Fibroblast of skin of abdomen (primary cell): ENCODE measurements at regions not wholly inside any gene's neighbourhood (a gene's known extent, or its start where the extent isn't known, plus 50 kb on each side); places are given as distances from the start of the nearest gene placed in this dataset.
A peak's percentile ranks its signal among the peaks of the same experiment; 100 is the strongest.
"Not testable (repeated sequence)": the region's sequence is repeated elsewhere in the genome, so short reads cannot be mapped to it uniquely, and the experiment has no call there.

Experiments
- DNase-seq: peaks from one replicate; pipeline ENCODE4 v3.0.0-alpha.2; 2013

- no peak for DNase-seq
Observed at GRCh38 chr1:227415115-227415790, 97.0 kb upstream of the CDC42BPA start.

DNA sequence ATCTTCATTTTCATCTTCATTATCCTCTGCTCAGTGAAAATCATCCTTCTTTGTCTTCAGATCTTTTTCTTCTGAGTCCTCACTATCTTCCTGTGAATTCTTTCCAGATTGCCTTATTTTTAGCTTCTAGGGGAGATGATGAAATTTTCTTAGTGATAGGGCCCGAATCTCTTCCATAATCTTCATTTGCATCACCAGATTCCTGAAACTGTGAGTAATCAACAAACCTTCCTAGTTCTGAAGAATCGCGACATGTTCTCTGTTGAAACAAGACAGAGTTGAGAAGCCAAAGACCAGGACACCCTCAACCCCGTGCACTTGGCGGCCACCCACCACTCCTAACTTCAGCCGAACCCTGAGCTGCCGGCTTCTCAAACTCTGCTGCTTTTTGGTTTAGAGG is 92.8 kb upstream of the CDC42BPA start:
- DNase-seq = no peak

GRCh38 chr1:227406332-227406731 is 88.0 kb upstream of the CDC42BPA start:
- not testable (repeated sequence) for DNase-seq

GRCh38 chr1:227403535-227403934 is 85.2 kb upstream of the CDC42BPA start:
- DNase-seq = no peak

DNA sequence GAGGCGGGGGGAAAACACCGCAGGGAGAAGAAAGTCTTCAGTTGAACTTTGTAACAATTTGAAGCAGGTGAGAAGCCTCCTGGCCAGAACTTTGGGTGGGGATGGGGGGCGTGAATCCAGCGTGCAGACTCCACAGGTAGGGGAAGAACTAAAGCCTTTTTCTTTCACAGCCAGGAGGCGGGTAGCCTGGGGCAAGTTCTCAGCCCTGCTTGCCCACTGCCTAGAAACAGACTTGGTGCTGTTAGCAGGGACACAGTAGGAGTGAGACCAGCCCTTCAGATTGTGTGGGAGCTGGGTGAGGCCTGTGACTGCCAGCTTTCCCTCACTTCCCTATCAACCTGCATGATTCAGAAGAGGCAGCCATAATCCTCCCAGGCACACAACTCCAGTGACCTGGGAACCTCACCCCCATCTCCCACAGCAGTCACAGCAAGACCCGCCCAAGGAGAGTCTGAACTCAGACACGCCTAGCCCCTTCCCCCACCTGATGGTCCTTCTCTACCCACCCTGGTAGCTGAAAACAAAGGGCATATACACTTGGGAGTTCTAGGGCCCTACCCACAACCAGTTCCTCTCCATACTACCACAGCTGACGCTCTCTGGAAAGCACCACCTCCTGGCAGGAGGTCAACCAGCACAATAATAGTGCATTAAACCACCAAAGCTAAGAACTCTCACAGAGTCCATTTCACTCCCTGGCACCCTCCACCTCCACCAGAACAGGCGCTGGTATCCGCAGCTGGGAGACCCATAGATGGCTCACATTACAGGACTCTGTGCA is 83.5 kb upstream of the CDC42BPA start:
- DNase-seq = no peak

GRCh38 chr1:227399152-227399730 is 80.9 kb upstream of the CDC42BPA start:
- DNase-seq = no peak

GRCh38 chr1:227397354-227397978 is 79.2 kb upstream of the CDC42BPA start:
- no peak for DNase-seq

DNA sequence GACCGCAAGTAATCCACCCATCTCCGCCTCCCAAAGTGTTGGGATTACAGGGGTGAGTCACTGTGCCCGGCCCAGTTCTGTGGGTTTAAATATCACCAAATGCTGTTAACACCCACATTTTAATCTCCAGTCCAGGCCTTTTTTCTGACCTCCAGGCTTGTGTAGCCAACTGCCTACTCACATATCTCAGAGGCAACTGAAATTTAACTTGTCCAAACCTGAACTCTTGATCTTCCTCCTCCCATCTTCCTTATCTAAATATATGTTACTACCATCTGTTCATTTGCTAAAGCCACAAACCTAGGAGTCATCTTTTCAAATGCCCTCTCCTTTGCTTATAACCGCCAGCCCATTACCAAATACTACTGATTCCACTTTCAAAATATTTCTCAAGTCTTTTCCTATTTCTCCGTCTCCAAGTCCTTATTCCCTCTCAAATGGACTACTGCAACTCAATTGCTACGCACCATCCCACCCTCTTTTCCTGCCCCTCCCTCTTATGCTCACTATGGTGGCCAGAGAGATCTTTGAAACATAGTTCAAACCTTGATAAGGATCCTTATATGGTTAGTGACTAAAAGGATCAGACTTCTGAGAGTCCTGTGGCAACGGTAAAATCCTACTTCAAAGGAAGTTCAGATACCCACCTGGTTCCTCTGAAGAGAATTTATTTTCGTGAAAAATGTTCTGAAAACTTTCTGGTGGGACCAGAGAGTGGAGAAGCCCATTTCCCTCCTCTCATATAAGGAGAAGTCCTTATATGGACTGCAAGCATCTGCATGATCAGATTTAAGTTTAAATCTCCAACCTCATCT is 78.5 kb upstream of the CDC42BPA start:
- DNase-seq = no peak

GRCh38 chr1:227395426-227396028 is 77.2 kb upstream of the CDC42BPA start:
- no peak for DNase-seq

- DNase-seq = no peak
Observed at GRCh38 chr1:227392984-227393764, 74.9 kb upstream of the CDC42BPA start.

DNA sequence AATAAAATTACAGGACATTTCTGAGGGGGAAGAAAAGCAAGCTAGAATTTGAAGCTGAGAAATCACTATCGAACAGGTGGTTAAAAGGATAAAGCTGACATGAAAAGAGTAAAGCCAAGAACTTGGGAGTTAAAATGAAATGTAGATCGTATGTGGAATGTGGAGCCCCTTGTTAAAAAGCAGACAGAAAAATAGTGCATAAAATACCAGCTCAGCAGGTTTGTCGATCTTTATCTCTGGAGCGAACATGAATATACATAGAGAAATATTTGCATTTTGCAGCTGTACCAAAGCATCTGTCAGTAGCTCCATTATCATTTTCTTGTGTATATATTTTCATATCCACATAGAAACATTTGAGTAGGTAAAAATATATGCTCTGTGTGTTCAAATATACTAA is 73.6 kb upstream of the CDC42BPA start:
- no peak for DNase-seq

- no peak for DNase-seq
Observed at GRCh38 chr1:227391211-227391610, 72.9 kb upstream of the CDC42BPA start.

GRCh38 chr1:227390525-227390924 is 72.2 kb upstream of the CDC42BPA start:
- no peak for DNase-seq

GRCh38 chr1:227388214-227389168 is 70.2 kb upstream of the CDC42BPA start:
- DNase-seq = no peak

DNA sequence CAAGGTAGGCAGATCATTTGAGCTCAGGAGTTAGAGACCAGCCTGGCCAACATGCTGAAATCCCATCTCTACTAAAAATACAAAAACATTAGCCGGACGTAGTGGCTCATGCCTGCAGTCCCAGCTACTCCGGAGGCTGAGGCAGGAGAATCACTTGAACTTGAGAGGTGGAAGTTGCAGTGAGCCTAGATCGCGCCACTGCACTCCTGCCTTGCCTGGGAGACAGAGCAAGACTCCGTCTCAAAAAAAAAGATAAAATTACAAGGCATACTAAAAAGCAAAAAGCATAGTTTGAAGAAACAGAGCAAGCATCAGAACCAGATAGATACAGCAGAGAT is 61.2 kb upstream of the CDC42BPA start:
- no peak for DNase-seq

- DNase-seq = no peak
Observed at GRCh38 chr1:227378871-227379554, 60.7 kb upstream of the CDC42BPA start.

DNA sequence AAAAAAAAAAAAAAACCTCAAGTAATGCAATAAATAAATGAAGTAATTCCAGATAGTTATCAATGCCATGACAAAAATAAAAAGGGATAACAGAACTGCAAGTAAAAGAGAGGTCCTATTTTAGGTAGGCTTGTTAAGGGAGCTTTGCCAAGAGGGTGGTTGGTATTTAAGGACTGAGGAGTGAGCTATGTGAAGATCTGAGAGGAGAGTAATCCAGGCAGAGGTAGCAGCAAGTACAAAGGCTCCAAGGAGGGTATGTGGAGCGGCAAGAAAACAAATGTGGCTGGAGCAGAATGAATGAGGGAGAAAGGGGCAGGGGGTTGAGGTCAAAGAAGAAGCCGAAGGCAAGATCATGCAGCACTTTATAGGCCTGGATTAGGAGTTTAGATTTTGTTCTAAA is 59.9 kb upstream of the CDC42BPA start:
- no peak for DNase-seq

DNA sequence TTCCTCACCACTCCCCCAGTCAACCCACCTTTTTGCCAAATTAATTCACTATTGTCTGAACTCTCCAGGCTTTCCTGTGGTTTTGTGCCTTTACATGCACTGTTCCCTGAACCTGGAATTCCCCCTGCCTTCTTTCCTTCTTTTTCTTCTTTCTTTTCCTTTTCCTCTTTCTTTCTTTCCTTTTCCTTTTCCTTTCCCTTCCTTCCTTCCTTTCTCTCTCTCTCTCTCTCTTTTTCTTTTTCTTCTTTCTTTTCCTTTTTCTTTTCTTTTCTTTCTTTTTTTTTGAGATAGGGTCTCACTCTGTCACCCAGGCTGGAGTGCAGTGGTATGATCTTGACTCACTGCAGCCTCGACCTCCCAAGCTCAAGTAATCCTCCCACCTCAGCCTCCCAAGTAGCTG is 56.6 kb upstream of the CDC42BPA start:
- no peak for DNase-seq

GRCh38 chr1:227372726-227373130 is 54.4 kb upstream of the CDC42BPA start:
- peak; percentile 37 for DNase-seq
